NCI-H2081 treated with DMSO at 0.1 percent for 48 hours (cell line): ENCODE measurements at regions not wholly inside any gene's neighbourhood (a gene's known extent, or its start where the extent isn't known, plus 50 kb on each side); places are given as distances from the start of the nearest gene placed in this dataset.
"Not testable (repeated sequence)": the region's sequence is repeated elsewhere in the genome, so short reads cannot be mapped to it uniquely, and the experiment has no call there.

ENCODE experiments used
- DNase-seq: peaks from one replicate; lab custom pipeline; 2025; lab: John Stamatoyannopoulos, UW

- no peak for DNase-seq
Measured at GRCh38 chr16:52386694-52387093, 160.2 kb downstream of the TOX3 start.

- no peak for DNase-seq
Measured at GRCh38 chr16:52384378-52384777, 162.6 kb downstream of the TOX3 start.

GRCh38 chr16:52383640-52384292 is 163.2 kb downstream of the TOX3 start:
- DNase-seq = no peak

- DNase-seq = no peak
Measured at GRCh38 chr16:52383119-52383518, 163.8 kb downstream of the TOX3 start.

GRCh38 chr16:52379551-52379950 is 167.4 kb downstream of the TOX3 start:
- no peak for DNase-seq

GRCh38 chr16:52376676-52377280 is 170.2 kb downstream of the TOX3 start:
- DNase-seq = no peak

GRCh38 chr16:52372313-52372712 is 174.6 kb downstream of the TOX3 start:
- DNase-seq = no peak

- no peak for DNase-seq
Measured at GRCh38 chr16:52368859-52369258, 178.1 kb downstream of the TOX3 start.

- DNase-seq = no peak
Measured at GRCh38 chr16:52367821-52368220, 179.1 kb downstream of the TOX3 start.

- no peak for DNase-seq
Measured at GRCh38 chr16:52366983-52367382, 180.0 kb downstream of the TOX3 start.

GRCh38 chr16:52364500-52364899 is 182.4 kb downstream of the TOX3 start:
- DNase-seq = no peak

GRCh38 chr16:52363082-52363481 is 183.9 kb downstream of the TOX3 start:
- no peak for DNase-seq

- no peak for DNase-seq
Measured at GRCh38 chr16:52357711-52358110, 189.2 kb downstream of the TOX3 start.

GRCh38 chr16:52353249-52353648 is 193.7 kb downstream of the TOX3 start:
- no peak for DNase-seq

- DNase-seq = no peak
Measured at GRCh38 chr16:52351451-52351850, 195.5 kb downstream of the TOX3 start.

GRCh38 chr16:52350031-52350642 is 196.8 kb downstream of the TOX3 start:
- DNase-seq = no peak

- DNase-seq = no peak
Measured at GRCh38 chr16:52346709-52347108, 200.2 kb downstream of the TOX3 start.

- DNase-seq = not testable (repeated sequence)
Measured at GRCh38 chr16:52333673-52334072, 213.3 kb downstream of the TOX3 start.

- no peak for DNase-seq
Measured at GRCh38 chr16:52320930-52321439, 226.0 kb downstream of the TOX3 start.

GRCh38 chr16:52318302-52319009 is 228.5 kb downstream of the TOX3 start:
- peak; percentile 6 for DNase-seq

- DNase-seq = no peak
Measured at GRCh38 chr16:52316241-52316640, 230.7 kb downstream of the TOX3 start.

- DNase-seq = no peak
Measured at GRCh38 chr16:52312716-52313115, 234.2 kb downstream of the TOX3 start.
